Mesothelial cell of epicardium (in vitro differentiated cells): ENCODE measurements at regions not wholly inside any gene's neighbourhood (a gene's known extent, or its start where the extent isn't known, plus 50 kb on each side); places are given as distances from the start of the nearest gene placed in this dataset.

Experiments used
- DNase-seq, 2 experiments: peaks; one replicate each; pipeline ENCODE4 v3.0.0; 2021; ENCODE audit warnings: low spot score in 2 of 2; ENCODE audit not compliant: unreplicated experiment in 2 of 2
- H3K27ac Mint-ChIP-seq: 2 replicates; pipeline ENCODE4 v1.8.0; 2021; ENCODE audit warnings: mixed read lengths
- H3K27me3 Mint-ChIP-seq: 2 replicates; pipeline ENCODE4 v1.8.0; 2021; ENCODE audit warnings: low read depth, mixed read lengths
- H3K36me3 Mint-ChIP-seq: 2 replicates; pipeline ENCODE4 v1.8.0; 2021; ENCODE audit warnings: mixed read lengths
- H3K4me1 Mint-ChIP-seq: 2 replicates; pipeline ENCODE4 v1.8.0; 2021; ENCODE audit warnings: mixed read lengths
- H3K4me3 Mint-ChIP-seq: 2 replicates; pipeline ENCODE4 v1.8.0; 2021; ENCODE audit warnings: mild to moderate bottlenecking, moderate library complexity, mixed read lengths
- H3K9me3 Mint-ChIP-seq: 2 replicates; pipeline ENCODE4 v1.8.0; 2021; ENCODE audit warnings: mixed read lengths
- CTCF ChIP-seq: fragments of 200-600 bp; sonication (generic); IDR thresholded peaks from one replicate; pipeline ENCODE4 v1.5.0; 2021; ENCODE audit warnings: antibody characterized with exemption; ENCODE audit not compliant: unreplicated experiment

DNA sequence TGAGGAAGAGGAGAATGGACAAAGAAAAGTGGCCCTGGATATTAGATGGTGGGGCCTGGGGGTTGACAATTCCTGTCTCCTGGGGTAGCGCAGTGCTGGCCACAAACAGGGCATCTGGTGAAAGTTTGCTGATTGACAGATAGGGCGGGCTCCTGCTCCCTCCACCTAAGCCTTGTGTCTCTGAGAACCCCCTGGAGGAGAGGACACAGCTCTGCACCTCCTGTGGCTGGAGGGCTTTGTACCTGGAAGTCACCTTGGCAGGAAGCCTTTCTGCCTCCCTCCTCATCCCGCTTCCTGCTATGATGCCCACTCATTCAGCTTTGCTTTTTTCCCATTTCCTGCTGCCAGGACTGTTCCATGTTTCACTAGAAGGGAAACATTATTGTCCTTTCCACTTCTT is 72.4 kb downstream of the RHOB start:
- no peaks in the 10 kb centered on the region for H3K36me3 Mint-ChIP-seq
- H3K27me3 Mint-ChIP-seq, result no peaks in the 10 kb centered on the region
- no peak for TF ChIP-seq CTCF
- no peak overlapping the region for H3K4me3 Mint-ChIP-seq
- peaks cover 10% of the 10 kb centered on the region for H3K9me3 Mint-ChIP-seq
- H3K27ac Mint-ChIP-seq, result no peak overlapping the region
- peaks cover 8% of the 10 kb centered on the region for H3K4me1 Mint-ChIP-seq
- DNase-seq, result no peak

GRCh38 chr2:20520128-20520527 is 73.3 kb downstream of the RHOB start:
- Mint-ChIP-seq H3K4me3 (no peak overlapping the region), H3K27ac (no peak overlapping the region), H3K36me3 (no peaks in the 10 kb centered on the region), H3K9me3 (peaks cover 7% of the 10 kb centered on the region), H3K4me1 (peaks cover 12% of the 10 kb centered on the region), H3K27me3 (no peaks in the 10 kb centered on the region)
- TF ChIP-seq CTCF, result no peak
- no peak for DNase-seq

DNA sequence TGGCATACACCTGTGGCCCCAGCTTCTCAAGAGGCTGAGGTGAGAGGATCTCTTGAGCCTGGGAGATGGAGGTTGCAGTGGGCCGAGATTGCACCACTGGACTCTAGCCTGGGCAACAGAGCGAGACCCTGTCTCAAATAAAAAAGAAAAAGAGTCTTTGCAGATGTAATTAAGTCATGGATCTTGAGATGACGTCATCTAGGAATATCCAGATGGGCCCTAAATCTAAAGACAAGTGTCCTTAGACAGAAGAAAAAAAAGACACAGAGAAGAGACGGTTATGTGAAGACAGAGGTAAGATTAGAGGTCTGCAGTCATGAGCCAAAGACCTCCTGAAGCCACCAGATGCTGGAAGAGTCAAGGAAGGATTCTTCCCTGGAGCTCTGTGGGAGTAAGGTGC is 74.3 kb downstream of the RHOB start:
- Mint-ChIP-seq H3K4me1 (peaks cover 14% of the 10 kb centered on the region), H3K4me3 (no peak overlapping the region)
- TF ChIP-seq CTCF, result no peak

GRCh38 chr2:20521682-20522189 is 74.9 kb downstream of the RHOB start:
- no peak for TF ChIP-seq CTCF
- H3K27me3 Mint-ChIP-seq, result no peaks in the 10 kb centered on the region

More for the DNA sequence above, 74.3 kb downstream of the RHOB start:
- DNase-seq, result no peak
- no peaks in the 10 kb centered on the region for H3K36me3 Mint-ChIP-seq
- H3K27me3 Mint-ChIP-seq, result no peaks in the 10 kb centered on the region
- peaks cover 3% of the 10 kb centered on the region for H3K9me3 Mint-ChIP-seq
- no peak overlapping the region for H3K27ac Mint-ChIP-seq

GRCh38 chr2:20523073-20523798 is 76.4 kb downstream of the RHOB start:
- no peaks in the 10 kb centered on the region for H3K27me3 Mint-ChIP-seq
- no peak for TF ChIP-seq CTCF
- peaks cover 17% of the 10 kb centered on the region for H3K4me1 Mint-ChIP-seq
- no peaks in the 10 kb centered on the region for H3K36me3 Mint-ChIP-seq
- H3K27ac Mint-ChIP-seq, result no peak overlapping the region
- peaks cover under 1% of the 10 kb centered on the region for H3K9me3 Mint-ChIP-seq
- H3K4me3 Mint-ChIP-seq, result no peak overlapping the region
- DNase-seq, result no peak

More at GRCh38 chr2:20521682-20522189, 74.9 kb downstream of the RHOB start:
- no peak for DNase-seq
- no peak overlapping the region for H3K27ac Mint-ChIP-seq
- H3K4me1 Mint-ChIP-seq, result peaks cover 17% of the 10 kb centered on the region
- H3K36me3 Mint-ChIP-seq, result no peaks in the 10 kb centered on the region
- H3K4me3 Mint-ChIP-seq, result no peak overlapping the region
- H3K9me3 Mint-ChIP-seq, result peaks cover 3% of the 10 kb centered on the region
